Type B pancreatic cell (in vitro differentiated cells): ENCODE measurements at regions not wholly inside any gene's neighbourhood (a gene's known extent, or its start where the extent isn't known, plus 50 kb on each side); places are given as distances from the start of the nearest gene placed in this dataset.

Source experiments
- DNase-seq: peaks from one replicate; pipeline ENCODE4 v3.0.0; 2021; ENCODE audit warnings: mixed read lengths; ENCODE audit not compliant: unreplicated experiment; ENCODE audit errors: extremely low spot score
- H3K27ac Mint-ChIP-seq: 2 replicates; pipeline ENCODE4 v1.8.0; 2021; ENCODE audit warnings: mild to moderate bottlenecking, mixed read lengths
- H3K27me3 Mint-ChIP-seq: 2 replicates; pipeline ENCODE4 v1.8.0; 2021; ENCODE audit warnings: mixed read lengths
- H3K36me3 Mint-ChIP-seq: 2 replicates; pipeline ENCODE4 v1.8.0; 2021; ENCODE audit warnings: mixed read lengths
- H3K4me1 Mint-ChIP-seq: one replicate; pipeline ENCODE4 v1.8.0; 2021; ENCODE audit warnings: mixed read lengths; ENCODE audit not compliant: unreplicated experiment
- H3K4me3 Mint-ChIP-seq: 2 replicates; pipeline ENCODE4 v1.8.0; 2021; ENCODE audit warnings: mild to moderate bottlenecking, mixed read lengths
- H3K9me3 Mint-ChIP-seq: 2 replicates; pipeline ENCODE4 v1.8.0; 2021; ENCODE audit warnings: mixed read lengths
- CTCF ChIP-seq: fragments of 200-600 bp; sonication (generic); conservative IDR thresholded peaks from 2 replicates; pipeline ENCODE4 v1.5.0; 2021; ENCODE audit warnings: antibody characterized with exemption, mild to moderate bottlenecking

GRCh38 chr1:79519084-79519760 is 512.7 kb upstream of the ADGRL4 start:
- Mint-ChIP-seq H3K27ac (no peak overlapping the region), H3K4me3 (no peak overlapping the region)
- DNase-seq, result no peak

GRCh38 chr1:79517470-79518224 is 511.1 kb upstream of the ADGRL4 start:
- no peak for TF ChIP-seq CTCF
- H3K27me3 Mint-ChIP-seq, result no peaks in the 10 kb centered on the region
- H3K27ac Mint-ChIP-seq, result no peak overlapping the region
- H3K4me3 Mint-ChIP-seq, result no peak overlapping the region
- no peaks in the 10 kb centered on the region for H3K9me3 Mint-ChIP-seq
- H3K36me3 Mint-ChIP-seq, result no peaks in the 10 kb centered on the region
- no peak for DNase-seq
- no peaks in the 10 kb centered on the region for H3K4me1 Mint-ChIP-seq

More at GRCh38 chr1:79519084-79519760, 512.7 kb upstream of the ADGRL4 start:
- H3K9me3 Mint-ChIP-seq, result no peaks in the 10 kb centered on the region
- H3K4me1 Mint-ChIP-seq, result no peaks in the 10 kb centered on the region
- H3K27me3 Mint-ChIP-seq, result no peaks in the 10 kb centered on the region
- TF ChIP-seq CTCF, result no peak
- no peaks in the 10 kb centered on the region for H3K36me3 Mint-ChIP-seq

GRCh38 chr1:79507770-79508169 is 501.2 kb upstream of the ADGRL4 start:
- no peaks in the 10 kb centered on the region for H3K27me3 Mint-ChIP-seq
- H3K36me3 Mint-ChIP-seq, result no peaks in the 10 kb centered on the region
- peaks cover 12% of the 10 kb centered on the region for H3K4me1 Mint-ChIP-seq
- H3K27ac Mint-ChIP-seq, result no peak overlapping the region
- no peak for DNase-seq
- no peak for TF ChIP-seq CTCF
- H3K9me3 Mint-ChIP-seq, result no peaks in the 10 kb centered on the region
- H3K4me3 Mint-ChIP-seq, result no peak overlapping the region

- Mint-ChIP-seq H3K4me3 (no peak overlapping the region), H3K4me1 (peaks cover 15% of the 10 kb centered on the region), H3K27ac (no peak overlapping the region), H3K9me3 (no peaks in the 10 kb centered on the region), H3K27me3 (no peaks in the 10 kb centered on the region), H3K36me3 (no peaks in the 10 kb centered on the region)
- no peak for DNase-seq
- TF ChIP-seq CTCF, result no peak
Measured at GRCh38 chr1:79501153-79501552, 494.6 kb upstream of the ADGRL4 start.

- peaks cover 11% of the 10 kb centered on the region for H3K4me1 Mint-ChIP-seq
- H3K4me3 Mint-ChIP-seq, result no peak overlapping the region
- no peaks in the 10 kb centered on the region for H3K9me3 Mint-ChIP-seq
- H3K27ac Mint-ChIP-seq, result no peak overlapping the region
- H3K27me3 Mint-ChIP-seq, result no peaks in the 10 kb centered on the region
- no peak for DNase-seq
- TF ChIP-seq CTCF, result no peak
- no peaks in the 10 kb centered on the region for H3K36me3 Mint-ChIP-seq
Measured at GRCh38 chr1:79499541-79499940, 493.0 kb upstream of the ADGRL4 start.
